ENCODE measurements at regions not wholly inside any gene's neighbourhood (a gene's known extent, or its start where the extent isn't known, plus 50 kb on each side); places are given as distances from the start of the nearest gene placed in this dataset.

DNA sequence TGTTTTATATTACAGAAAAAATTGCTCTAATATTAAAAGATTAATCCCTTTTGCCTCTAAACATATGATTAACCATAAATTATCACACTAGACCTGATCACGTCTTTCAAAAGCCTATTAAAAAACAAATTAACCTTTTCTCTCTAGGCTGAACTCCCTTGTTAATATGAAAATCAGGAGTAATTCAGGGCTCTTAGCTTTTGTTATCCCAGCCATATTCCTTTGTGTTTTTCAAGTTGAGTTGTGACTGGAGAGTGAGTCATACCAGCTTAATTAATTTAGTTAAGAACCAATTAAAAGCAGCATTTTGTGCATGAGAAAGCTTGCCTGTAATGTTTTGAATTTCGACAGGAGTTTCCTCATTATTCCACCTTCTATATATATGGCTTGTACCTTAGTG, 385.8 kb downstream of the VGLL3 start:
- Mint-ChIP-seq H3K9me3 (ENCODE audit: low read depth) (no peaks in the 10 kb centered on the region), H3K27ac (ENCODE audit: unreplicated experiment) (no peak overlapping the region), H3K36me3 (ENCODE audit: low read depth) (no peaks in the 10 kb centered on the region), H3K27me3 (ENCODE audit: low read depth) (no peaks in the 10 kb centered on the region), H3K4me3 (ENCODE audit: unreplicated experiment) (no peak overlapping the region), H3K4me1 (ENCODE audit: low read depth) (no peaks in the 10 kb centered on the region)
- DNase-seq (ENCODE audit: low spot score), result no peak
- TF ChIP-seq, protein P1, sequence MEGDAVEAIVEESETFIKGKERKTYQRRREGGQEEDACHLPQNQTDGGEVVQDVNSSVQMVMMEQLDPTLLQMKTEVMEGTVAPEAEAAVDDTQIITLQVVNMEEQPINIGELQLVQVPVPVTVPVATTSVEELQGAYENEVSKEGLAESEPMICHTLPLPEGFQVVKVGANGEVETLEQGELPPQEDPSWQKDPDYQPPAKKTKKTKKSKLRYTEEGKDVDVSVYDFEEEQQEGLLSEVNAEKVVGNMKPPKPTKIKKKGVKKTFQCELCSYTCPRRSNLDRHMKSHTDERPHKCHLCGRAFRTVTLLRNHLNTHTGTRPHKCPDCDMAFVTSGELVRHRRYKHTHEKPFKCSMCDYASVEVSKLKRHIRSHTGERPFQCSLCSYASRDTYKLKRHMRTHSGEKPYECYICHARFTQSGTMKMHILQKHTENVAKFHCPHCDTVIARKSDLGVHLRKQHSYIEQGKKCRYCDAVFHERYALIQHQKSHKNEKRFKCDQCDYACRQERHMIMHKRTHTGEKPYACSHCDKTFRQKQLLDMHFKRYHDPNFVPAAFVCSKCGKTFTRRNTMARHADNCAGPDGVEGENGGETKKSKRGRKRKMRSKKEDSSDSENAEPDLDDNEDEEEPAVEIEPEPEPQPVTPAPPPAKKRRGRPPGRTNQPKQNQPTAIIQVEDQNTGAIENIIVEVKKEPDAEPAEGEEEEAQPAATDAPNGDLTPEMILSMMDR (IDR thresholded peaks at IDR 0.05), result no peak

DNA sequence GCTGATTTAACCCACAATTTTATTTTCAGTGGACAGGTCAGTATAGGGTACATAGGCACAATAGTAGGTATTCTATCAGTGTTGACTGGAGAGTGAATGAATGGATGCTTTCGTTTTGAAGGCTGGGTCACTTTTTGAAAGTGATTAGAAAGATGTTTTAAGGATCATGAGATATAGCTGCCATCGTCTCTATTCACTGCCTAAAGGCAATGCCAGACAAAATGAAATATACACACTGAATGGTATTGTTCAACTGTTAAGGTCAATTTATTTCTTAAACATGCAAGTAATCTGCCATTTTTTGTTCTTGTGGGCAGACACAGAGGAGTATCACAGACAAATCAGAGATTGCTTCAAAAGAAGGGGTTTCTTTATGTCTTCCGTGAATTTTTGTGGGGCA, 395.3 kb downstream of the VGLL3 start:
- Mint-ChIP-seq H3K27ac (ENCODE audit: unreplicated experiment) (no peak overlapping the region), H3K27me3 (ENCODE audit: low read depth) (peaks cover 4% of the 10 kb centered on the region), H3K4me1 (ENCODE audit: low read depth) (no peaks in the 10 kb centered on the region), H3K9me3 (ENCODE audit: low read depth) (no peaks in the 10 kb centered on the region), H3K4me3 (ENCODE audit: unreplicated experiment) (no peak overlapping the region), H3K36me3 (ENCODE audit: low read depth) (no peaks in the 10 kb centered on the region)
- no peak for DNase-seq (ENCODE audit: low spot score)
- TF ChIP-seq, protein P1 (IDR thresholded peaks at IDR 0.05), result no peak

DNA sequence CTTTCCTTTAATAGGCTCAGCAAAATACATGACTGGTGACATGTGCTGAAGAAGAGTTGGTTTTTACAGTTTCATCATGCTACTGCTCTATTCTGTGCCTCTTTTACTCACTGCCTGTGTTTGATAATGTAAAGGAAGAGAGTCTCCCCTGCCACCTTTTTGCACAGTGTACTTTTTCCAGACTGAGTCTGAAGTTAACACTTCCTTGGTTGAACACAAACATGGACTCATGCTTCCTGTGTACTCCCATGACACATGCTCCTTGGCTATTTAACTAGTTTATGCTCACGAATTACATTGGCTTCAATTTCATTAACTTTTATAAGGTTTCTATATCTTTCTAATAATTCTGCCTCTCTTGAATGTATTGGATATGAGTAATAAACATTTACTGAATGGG, 396.1 kb downstream of the VGLL3 start:
- Mint-ChIP-seq H3K27me3 (ENCODE audit: low read depth) (peaks cover 4% of the 10 kb centered on the region), H3K9me3 (ENCODE audit: low read depth) (no peaks in the 10 kb centered on the region), H3K4me1 (ENCODE audit: low read depth) (no peaks in the 10 kb centered on the region), H3K36me3 (ENCODE audit: low read depth) (no peaks in the 10 kb centered on the region), H3K27ac (ENCODE audit: unreplicated experiment) (no peak overlapping the region), H3K4me3 (ENCODE audit: unreplicated experiment) (no peak overlapping the region)
- TF ChIP-seq, protein P1 (IDR thresholded peaks at IDR 0.05), result no peak
- DNase-seq (ENCODE audit: low spot score), result no peak

DNA sequence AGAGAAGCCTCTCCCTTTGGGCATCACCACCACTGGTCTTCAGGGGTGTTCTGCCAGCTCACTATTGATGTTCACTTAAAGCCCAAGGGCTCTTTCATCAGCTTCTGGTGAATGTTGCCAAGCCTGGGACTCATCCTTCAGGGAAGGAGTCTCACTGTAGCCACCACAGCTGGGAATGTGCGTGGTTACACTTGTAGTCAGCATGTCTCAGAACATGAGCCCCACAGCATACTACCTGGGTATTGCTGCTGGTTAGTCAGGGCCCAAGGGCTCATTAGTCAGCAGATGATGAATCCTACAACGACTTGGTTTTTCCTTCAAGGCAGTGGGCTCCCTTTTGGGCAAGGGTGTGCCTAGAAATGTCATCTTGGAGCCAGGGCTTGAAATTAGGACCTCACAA, 412.9 kb downstream of the VGLL3 start:
- peaks cover 16% of the 10 kb centered on the region for H3K27me3 Mint-ChIP-seq (ENCODE audit: low read depth)
- H3K9me3 Mint-ChIP-seq (ENCODE audit: low read depth), result peaks cover 13% of the 10 kb centered on the region
- no peak overlapping the region for H3K27ac Mint-ChIP-seq (ENCODE audit: unreplicated experiment)
- no peak overlapping the region for H3K4me3 Mint-ChIP-seq (ENCODE audit: unreplicated experiment)
- DNase-seq (ENCODE audit: low spot score), result no peak
- no peaks in the 10 kb centered on the region for H3K4me1 Mint-ChIP-seq (ENCODE audit: low read depth)
- TF ChIP-seq, protein P1 (IDR thresholded peaks at IDR 0.05), result no peak
- H3K36me3 Mint-ChIP-seq (ENCODE audit: low read depth), result no peaks in the 10 kb centered on the region

DNA sequence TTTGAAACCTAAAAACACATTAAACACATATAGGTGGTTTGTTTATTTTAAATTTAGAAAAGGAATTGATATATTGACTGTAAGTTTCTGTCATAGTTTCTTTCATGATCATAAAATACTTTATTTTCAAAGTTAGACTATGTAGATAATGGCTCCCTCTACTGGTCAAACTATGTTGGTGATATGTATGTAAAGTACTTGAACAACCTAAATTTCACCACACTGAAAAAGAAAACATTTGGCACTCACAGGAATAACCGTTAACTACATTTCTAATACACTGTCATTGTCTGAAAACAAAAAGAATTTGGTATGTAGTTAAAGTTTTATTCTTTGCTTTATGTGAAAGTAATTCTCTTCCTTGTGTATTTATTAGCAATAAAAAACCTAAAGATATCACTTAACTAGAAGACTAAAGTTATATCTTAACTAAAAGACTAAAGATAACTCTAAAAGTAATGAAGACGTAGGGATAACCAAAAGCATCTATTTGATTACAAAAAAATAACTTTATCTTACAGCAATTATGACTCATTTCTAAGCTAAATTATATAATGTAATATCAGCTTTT, 427.5 kb downstream of the VGLL3 start:
- Mint-ChIP-seq H3K36me3 (ENCODE audit: low read depth) (no peaks in the 10 kb centered on the region), H3K4me3 (ENCODE audit: unreplicated experiment) (no peak overlapping the region), H3K27me3 (ENCODE audit: low read depth) (peaks cover 34% of the 10 kb centered on the region), H3K27ac (ENCODE audit: unreplicated experiment) (no peak overlapping the region), H3K4me1 (ENCODE audit: low read depth) (no peaks in the 10 kb centered on the region), H3K9me3 (ENCODE audit: low read depth) (no peaks in the 10 kb centered on the region)
- no peak for DNase-seq (ENCODE audit: low spot score)
- TF ChIP-seq, protein P1 (IDR thresholded peaks at IDR 0.05), result peak; percentile 91
